Smooth muscle cell (in vitro differentiated cells): ENCODE measurements at regions not wholly inside any gene's neighbourhood (a gene's known extent, or its start where the extent isn't known, plus 50 kb on each side); places are given as distances from the start of the nearest gene placed in this dataset.

Source experiments
- DNase-seq: peaks from one replicate; lab custom pipeline; 2025; ENCODE audit not compliant: unreplicated experiment; lab: John Stamatoyannopoulos, UW
- H2AFZ ChIP-seq: fragments of 200-600 bp; sonication (generic); 2 replicates; pipeline ENCODE4 v1.6.0; 2016; ENCODE audit warnings: antibody characterized with exemption, low read depth, mild to moderate bottlenecking
- H3F3A ChIP-seq: fragments of 200-600 bp; sonication (generic); 2 replicates; pipeline ENCODE4 v1.6.0; 2017; ENCODE audit warnings: antibody characterized with exemption, low read depth
- H3K27ac ChIP-seq: fragments of 200-600 bp; sonication (generic); 2 replicates; pipeline ENCODE4 v1.5.1; 2016; ENCODE audit warnings: low read depth, mild to moderate bottlenecking
- H3K27me3 ChIP-seq: fragments of 200-600 bp; sonication (generic); 2 replicates; pipeline ENCODE4 v1.6.1; 2016; ENCODE audit warnings: low read depth, mild to moderate bottlenecking
- H3K36me3 ChIP-seq: fragments of 200-600 bp; sonication (generic); 2 replicates; pipeline ENCODE4 v1.5.1; 2016; ENCODE audit warnings: low read depth
- H3K4me1 ChIP-seq: fragments of 200-600 bp; sonication (generic); 2 replicates; pipeline ENCODE4 v1.5.1; 2016; ENCODE audit warnings: low read depth
- H3K4me2 ChIP-seq: fragments of 200-600 bp; sonication (generic); 2 replicates; pipeline ENCODE4 v1.6.0; 2016; ENCODE audit warnings: mild to moderate bottlenecking
- H3K4me3 ChIP-seq: fragments of 200-600 bp; sonication (generic); 2 replicates; pipeline ENCODE4 v1.5.1; 2016; ENCODE audit warnings: mild to moderate bottlenecking
- H3K79me2 ChIP-seq: fragments of 200-600 bp; sonication (generic); 2 replicates; pipeline ENCODE4 v1.6.0; 2016; ENCODE audit warnings: low read depth, mild to moderate bottlenecking
- H3K9ac ChIP-seq: fragments of 200-600 bp; sonication (generic); 2 replicates; pipeline ENCODE4 v1.6.0; 2016; ENCODE audit warnings: low read depth
- H3K9me3 ChIP-seq: fragments of 200-600 bp; sonication (generic); replicated peaks from 2 replicates; pipeline ENCODE4 v1.5.1; 2016; ENCODE audit warnings: low read depth
- H4K20me1 ChIP-seq: fragments of 200-600 bp; sonication (generic); 2 replicates; pipeline ENCODE4 v1.6.0; 2016; ENCODE audit warnings: low read depth
- WGBS: methylation state at CpG from one replicate; pipeline ENCODE4 v1.1.7; 2016; ENCODE audit warnings: low lambda C conversion rate; 5-methylcytosine and 5-hydroxymethylcytosine counted together
- TF ChIP-seq, protein P1 (sequence below): fragments of 200-600 bp; sonication (generic); IDR thresholded peaks from 2 replicates; pipeline ENCODE4 v1.5.1; 2017; ENCODE audit warnings: borderline replicate concordance, mild to moderate bottlenecking, antibody characterized with exemption; ENCODE audit not compliant: insufficient read depth, poor library complexity, severe bottlenecking

DNA sequence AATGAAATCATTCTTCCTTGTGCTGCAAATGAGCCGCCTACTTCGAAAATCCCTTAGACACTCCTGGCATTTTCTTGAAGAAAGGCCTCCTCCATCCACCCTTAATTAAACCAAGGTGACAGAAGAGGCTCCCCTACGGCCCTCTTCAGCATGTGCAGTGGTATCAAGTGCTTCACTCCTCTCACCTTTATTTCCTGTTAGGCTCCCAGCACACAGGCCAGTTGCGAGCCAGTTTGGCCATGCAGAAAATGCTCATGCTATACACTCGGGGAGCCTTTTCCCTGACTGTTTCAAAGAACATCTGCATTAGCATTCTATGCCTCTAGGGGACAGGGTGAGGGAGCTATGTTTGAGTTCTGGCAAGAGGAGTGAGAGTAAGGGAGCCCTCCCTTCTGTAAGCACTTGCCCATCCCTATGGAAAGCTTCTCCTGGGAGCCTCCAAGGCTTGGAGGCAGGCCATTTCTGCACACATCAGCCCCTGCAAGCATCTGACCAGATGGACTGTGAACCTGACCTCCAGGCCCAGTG, 291.5 kb downstream of the RPS29 start:
- Histone ChIP-seq H3K4me3 (no peak overlapping the region), H3K9me3 (no peaks in the 10 kb centered on the region), H3F3A (no peaks in the 10 kb centered on the region), H3K4me2 (no peak overlapping the region), H3K36me3 (no peaks in the 10 kb centered on the region), H2AFZ (no peak overlapping the region), H3K27me3 (no peaks in the 10 kb centered on the region), H3K79me2 (no peaks in the 10 kb centered on the region), H4K20me1 (no peaks in the 10 kb centered on the region), H3K27ac (no peak overlapping the region), H3K4me1 (no peaks in the 10 kb centered on the region), H3K9ac (no peak overlapping the region)
- TF ChIP-seq, protein P1, sequence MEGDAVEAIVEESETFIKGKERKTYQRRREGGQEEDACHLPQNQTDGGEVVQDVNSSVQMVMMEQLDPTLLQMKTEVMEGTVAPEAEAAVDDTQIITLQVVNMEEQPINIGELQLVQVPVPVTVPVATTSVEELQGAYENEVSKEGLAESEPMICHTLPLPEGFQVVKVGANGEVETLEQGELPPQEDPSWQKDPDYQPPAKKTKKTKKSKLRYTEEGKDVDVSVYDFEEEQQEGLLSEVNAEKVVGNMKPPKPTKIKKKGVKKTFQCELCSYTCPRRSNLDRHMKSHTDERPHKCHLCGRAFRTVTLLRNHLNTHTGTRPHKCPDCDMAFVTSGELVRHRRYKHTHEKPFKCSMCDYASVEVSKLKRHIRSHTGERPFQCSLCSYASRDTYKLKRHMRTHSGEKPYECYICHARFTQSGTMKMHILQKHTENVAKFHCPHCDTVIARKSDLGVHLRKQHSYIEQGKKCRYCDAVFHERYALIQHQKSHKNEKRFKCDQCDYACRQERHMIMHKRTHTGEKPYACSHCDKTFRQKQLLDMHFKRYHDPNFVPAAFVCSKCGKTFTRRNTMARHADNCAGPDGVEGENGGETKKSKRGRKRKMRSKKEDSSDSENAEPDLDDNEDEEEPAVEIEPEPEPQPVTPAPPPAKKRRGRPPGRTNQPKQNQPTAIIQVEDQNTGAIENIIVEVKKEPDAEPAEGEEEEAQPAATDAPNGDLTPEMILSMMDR: no peak
- 60% methylated on average over 5 of the region's 5 CpGs for WGBS
- no peak for DNase-seq

DNA sequence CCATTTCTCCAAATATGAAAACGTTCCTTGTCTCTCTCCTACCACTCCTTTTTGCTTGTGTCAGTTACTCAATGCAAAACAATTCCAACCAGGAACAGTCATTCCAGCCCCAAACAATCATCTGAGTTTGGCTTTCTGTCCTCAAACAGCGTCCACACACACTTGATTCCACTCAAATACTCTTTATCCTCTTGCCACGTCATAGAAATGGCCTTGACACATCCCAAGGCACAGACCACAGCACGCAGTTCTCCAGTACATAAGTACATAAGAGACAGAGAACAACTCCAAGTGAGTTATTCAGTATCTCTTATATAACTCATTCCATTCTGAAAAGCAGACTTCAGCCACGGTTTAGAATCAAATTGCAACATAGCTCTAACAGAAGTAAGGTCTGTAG, 299.2 kb downstream of the RPS29 start:
- H3K4me1 ChIP-seq: no peaks in the 10 kb centered on the region
- H3K4me2 ChIP-seq: no peak overlapping the region
- TF ChIP-seq, protein P1: no peak
- H3K9ac ChIP-seq: no peak overlapping the region
- no peaks in the 10 kb centered on the region for H3F3A ChIP-seq
- H2AFZ ChIP-seq: peak overlapping the region; percentile 11
- no peak for DNase-seq
- H3K27me3 ChIP-seq: peaks cover 7% of the 10 kb centered on the region
- no peak overlapping the region for H3K4me3 ChIP-seq
- WGBS: 63% methylated on average over 5 of the region's 5 CpGs
- H3K27ac ChIP-seq: no peak overlapping the region
- H3K36me3 ChIP-seq: no peaks in the 10 kb centered on the region
- no peaks in the 10 kb centered on the region for H3K9me3 ChIP-seq
- no peaks in the 10 kb centered on the region for H3K79me2 ChIP-seq
- H4K20me1 ChIP-seq: no peaks in the 10 kb centered on the region

DNA sequence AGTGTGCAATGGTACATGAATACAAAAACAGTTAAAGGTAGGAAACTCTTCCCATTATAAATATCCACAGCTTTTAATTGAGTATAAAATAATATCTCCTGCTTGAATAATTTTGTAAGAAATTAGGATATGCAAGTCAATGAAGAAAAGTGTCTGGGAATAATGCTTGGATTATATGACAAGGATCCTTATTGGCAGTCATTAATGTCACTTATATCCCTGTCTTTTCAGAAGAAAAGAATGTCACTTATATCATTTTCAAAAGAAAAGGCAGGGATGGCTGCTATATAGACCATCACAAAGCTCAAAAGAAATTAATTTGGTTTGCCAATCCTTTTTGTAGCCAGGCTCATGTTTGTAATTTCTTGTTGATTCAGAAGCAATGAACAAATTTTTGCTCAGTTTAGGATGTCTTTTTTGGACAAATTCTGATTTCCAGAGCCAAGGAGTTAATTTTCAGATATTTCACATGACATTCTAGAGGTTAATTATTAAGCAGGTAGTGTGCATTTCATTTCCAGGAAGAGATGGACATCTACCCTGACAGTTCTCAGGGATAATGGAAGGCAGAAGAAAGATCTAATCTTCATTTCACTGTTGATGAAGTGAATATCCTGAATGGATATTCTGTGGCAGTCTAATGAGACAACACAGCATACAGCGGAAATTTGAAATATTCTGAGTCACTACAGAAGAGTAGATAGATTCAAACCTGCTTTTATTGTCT, 299.8 kb downstream of the RPS29 start:
- H3F3A ChIP-seq: no peaks in the 10 kb centered on the region
- TF ChIP-seq, protein P1: no peak
- H3K4me2 ChIP-seq: no peak overlapping the region
- H2AFZ ChIP-seq: peak overlapping the region; percentile 11
- 91% methylated on average over 1 of the region's 1 CpG for WGBS
- no peak overlapping the region for H3K4me3 ChIP-seq
- no peaks in the 10 kb centered on the region for H3K79me2 ChIP-seq
- H3K36me3 ChIP-seq: no peaks in the 10 kb centered on the region
- DNase-seq: no peak
- no peaks in the 10 kb centered on the region for H3K9me3 ChIP-seq
- H3K9ac ChIP-seq: no peak overlapping the region
- H3K27ac ChIP-seq: no peak overlapping the region
- peaks cover 7% of the 10 kb centered on the region for H3K27me3 ChIP-seq
- no peaks in the 10 kb centered on the region for H3K4me1 ChIP-seq
- no peaks in the 10 kb centered on the region for H4K20me1 ChIP-seq

DNA sequence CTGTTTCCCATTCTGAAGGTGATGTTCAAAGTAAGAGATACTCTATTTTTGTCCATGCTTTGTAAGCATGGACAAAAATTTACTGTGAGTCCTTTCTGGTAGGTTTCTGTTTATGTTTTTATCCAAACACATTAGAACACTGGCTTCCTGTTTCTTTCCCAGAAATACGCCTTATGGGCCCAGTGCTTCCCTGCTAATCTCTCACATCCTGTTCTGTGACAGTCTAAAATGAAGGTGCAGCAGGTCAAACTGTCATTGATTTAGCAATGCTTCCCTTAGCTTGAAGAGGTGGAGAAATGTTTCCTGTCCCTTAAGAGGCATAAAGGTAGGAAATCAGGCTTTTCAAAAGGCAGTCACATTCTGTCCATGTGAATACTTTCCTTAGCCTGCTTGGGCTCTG, 305.6 kb downstream of the RPS29 start:
- Histone ChIP-seq H4K20me1 (no peaks in the 10 kb centered on the region), H3K4me2 (no peak overlapping the region), H2AFZ (no peak overlapping the region), H3K27me3 (no peaks in the 10 kb centered on the region), H3K36me3 (no peaks in the 10 kb centered on the region), H3K79me2 (no peaks in the 10 kb centered on the region), H3K27ac (no peak overlapping the region), H3K4me1 (no peaks in the 10 kb centered on the region), H3K4me3 (no peak overlapping the region), H3F3A (no peaks in the 10 kb centered on the region), H3K9me3 (no peaks in the 10 kb centered on the region), H3K9ac (no peak overlapping the region)
- TF ChIP-seq, protein P1: no peak
- no peak for DNase-seq
- 43% methylated on average over 1 of the region's 1 CpG for WGBS
